DOHH2 (cell line): ENCODE measurements at regions not wholly inside any gene's neighbourhood (a gene's known extent, or its start where the extent isn't known, plus 50 kb on each side); places are given as distances from the start of the nearest gene placed in this dataset.
"Not testable (repeated sequence)": the region's sequence is repeated elsewhere in the genome, so short reads cannot be mapped to it uniquely, and the experiment has no call there.

Experiments
- H3F3A ChIP-seq: fragments of 200-600 bp; sonication (generic), shearing (Covaris generic); 2 replicates; pipeline ENCODE4 v1.6.0; 2016; ENCODE audit warnings: antibody characterized with exemption, mild to moderate bottlenecking; ENCODE audit not compliant: control insufficient read depth, insufficient read depth
- H3K27ac ChIP-seq: fragments of 200-600 bp; sonication (generic); 2 replicates; pipeline ENCODE4 v1.5.1; 2014; ENCODE audit warnings: low read depth, mild to moderate bottlenecking, low read length, moderate library complexity
- H3K27me3 ChIP-seq: fragments of 200-600 bp; sonication (generic); 2 replicates; pipeline ENCODE4 v1.6.1; 2014; ENCODE audit warnings: mild to moderate bottlenecking, low read length, mixed read lengths; ENCODE audit not compliant: control insufficient read depth
- H3K36me3 ChIP-seq: fragments of 200-600 bp; sonication (generic); 2 replicates; pipeline ENCODE4 v1.6.1; 2014; ENCODE audit warnings: mild to moderate bottlenecking, low read length, moderate library complexity, mixed read lengths; ENCODE audit not compliant: control insufficient read depth
- H3K4me1 ChIP-seq: fragments of 200-600 bp; sonication (generic); 2 replicates; pipeline ENCODE4 v1.6.1; 2014; ENCODE audit warnings: mild to moderate bottlenecking, low read length, mixed read lengths; ENCODE audit not compliant: control insufficient read depth
- H3K4me2 ChIP-seq: fragments of 200-600 bp; sonication (generic); 2 replicates; pipeline ENCODE4 v1.6.0; 2014; ENCODE audit warnings: mild to moderate bottlenecking, low read length, moderate library complexity
- H3K4me3 ChIP-seq: fragments of 200-600 bp; sonication (generic); 2 replicates; pipeline ENCODE4 v1.5.1; 2014; ENCODE audit warnings: mild to moderate bottlenecking, low read length, mixed read lengths
- H3K79me2 ChIP-seq: fragments of 200-600 bp; sonication (generic); 2 replicates; pipeline ENCODE4 v1.6.1; 2014; ENCODE audit warnings: mild to moderate bottlenecking, low read length, mixed read lengths; ENCODE audit not compliant: control insufficient read depth
- H3K9me2 ChIP-seq: fragments of 200-600 bp; sonication (generic); replicated peaks from 2 replicates; pipeline ENCODE4 v1.6.1; 2014; ENCODE audit warnings: mild to moderate bottlenecking, low read length, mixed read lengths; ENCODE audit not compliant: control insufficient read depth
- H3K9me3 ChIP-seq: fragments of 200-600 bp; sonication (generic); 2 replicates; pipeline ENCODE4 v1.6.1; 2014; ENCODE audit warnings: antibody characterized with exemption, low read length, mixed read lengths; ENCODE audit not compliant: control insufficient read depth, insufficient read depth
- H4K20me1 ChIP-seq: fragments of 200-600 bp; sonication (generic); 2 replicates; pipeline ENCODE4 v1.6.0; 2014; ENCODE audit warnings: low read depth, mild to moderate bottlenecking, antibody characterized with exemption, low read length, moderate library complexity; ENCODE audit not compliant: control insufficient read depth, insufficient read depth
- EZH2phosphoT487 ChIP-seq: fragments of 200-600 bp; sonication (generic); IDR thresholded peaks from 2 replicates; pipeline ENCODE4 v1.6.1; 2017; ENCODE audit warnings: borderline replicate concordance, mild to moderate bottlenecking, antibody characterized with exemption, low read length, moderate library complexity, mixed read lengths
- TF ChIP-seq, protein P1 (sequence below): fragments of 200-600 bp; sonication (generic); IDR thresholded peaks from one replicate; pipeline ENCODE4 v1.5.1; 2014; ENCODE audit warnings: antibody characterized with exemption, mild to moderate bottlenecking, low read depth, low read length; ENCODE audit not compliant: poor library complexity, severe bottlenecking

GRCh38 chr11:38131535-38131934, 1533.5 kb upstream of the RAG2 start:
- Histone ChIP-seq H3K27ac (no peak overlapping the region), H3K79me2 (no peaks in the 10 kb centered on the region), H3K27me3 (no peaks in the 10 kb centered on the region), H3K4me1 (no peaks in the 10 kb centered on the region), H3F3A (no peaks in the 10 kb centered on the region), H3K36me3 (no peaks in the 10 kb centered on the region), H3K4me3 (no peak overlapping the region), H3K9me3 (peaks cover under 1% of the 10 kb centered on the region; the same call in 1 of the 2 replicates), H3K4me2 (no peak overlapping the region), H3K9me2 (no peaks in the 10 kb centered on the region), H4K20me1 (no peaks in the 10 kb centered on the region)
- TF ChIP-seq, protein P1, sequence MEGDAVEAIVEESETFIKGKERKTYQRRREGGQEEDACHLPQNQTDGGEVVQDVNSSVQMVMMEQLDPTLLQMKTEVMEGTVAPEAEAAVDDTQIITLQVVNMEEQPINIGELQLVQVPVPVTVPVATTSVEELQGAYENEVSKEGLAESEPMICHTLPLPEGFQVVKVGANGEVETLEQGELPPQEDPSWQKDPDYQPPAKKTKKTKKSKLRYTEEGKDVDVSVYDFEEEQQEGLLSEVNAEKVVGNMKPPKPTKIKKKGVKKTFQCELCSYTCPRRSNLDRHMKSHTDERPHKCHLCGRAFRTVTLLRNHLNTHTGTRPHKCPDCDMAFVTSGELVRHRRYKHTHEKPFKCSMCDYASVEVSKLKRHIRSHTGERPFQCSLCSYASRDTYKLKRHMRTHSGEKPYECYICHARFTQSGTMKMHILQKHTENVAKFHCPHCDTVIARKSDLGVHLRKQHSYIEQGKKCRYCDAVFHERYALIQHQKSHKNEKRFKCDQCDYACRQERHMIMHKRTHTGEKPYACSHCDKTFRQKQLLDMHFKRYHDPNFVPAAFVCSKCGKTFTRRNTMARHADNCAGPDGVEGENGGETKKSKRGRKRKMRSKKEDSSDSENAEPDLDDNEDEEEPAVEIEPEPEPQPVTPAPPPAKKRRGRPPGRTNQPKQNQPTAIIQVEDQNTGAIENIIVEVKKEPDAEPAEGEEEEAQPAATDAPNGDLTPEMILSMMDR, result no peak
- TF ChIP-seq EZH2phosphoT487, result no peak

DNA sequence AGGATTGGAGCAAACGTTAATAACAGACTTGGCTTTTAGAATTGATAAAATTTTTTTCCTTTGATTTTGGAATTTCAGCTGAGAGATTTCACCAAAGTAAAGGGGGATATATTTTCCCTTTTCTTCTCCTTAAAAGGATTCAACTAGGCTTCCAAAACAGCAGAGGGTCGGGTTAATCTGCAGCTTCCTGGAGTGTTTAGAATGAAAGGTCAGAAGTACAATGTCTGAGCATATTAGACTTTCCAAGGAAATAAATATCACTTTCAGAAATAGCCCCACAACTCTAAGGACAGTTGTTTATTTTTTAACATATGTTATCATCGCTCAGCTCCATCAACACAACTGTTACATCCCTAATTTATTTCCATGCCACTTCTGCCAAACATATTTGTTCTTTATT, 1532.9 kb upstream of the RAG2 start:
- H3F3A ChIP-seq, result no peaks in the 10 kb centered on the region
- no peaks in the 10 kb centered on the region for H3K36me3 ChIP-seq
- no peaks in the 10 kb centered on the region for H3K4me1 ChIP-seq
- no peaks in the 10 kb centered on the region for H4K20me1 ChIP-seq
- H3K4me3 ChIP-seq, result no peak overlapping the region
- H3K27ac ChIP-seq, result no peak overlapping the region
- no peak for TF ChIP-seq EZH2phosphoT487
- TF ChIP-seq, protein P1, result no peak
- no peaks in the 10 kb centered on the region for H3K27me3 ChIP-seq
- H3K9me3 ChIP-seq, result no peaks in the 10 kb centered on the region
- H3K4me2 ChIP-seq, result no peak overlapping the region
- no peaks in the 10 kb centered on the region for H3K79me2 ChIP-seq
- no peaks in the 10 kb centered on the region for H3K9me2 ChIP-seq

GRCh38 chr11:38130514-38130913, 1532.5 kb upstream of the RAG2 start:
- no peaks in the 10 kb centered on the region for H4K20me1 ChIP-seq
- no peak overlapping the region for H3K4me2 ChIP-seq
- H3K9me2 ChIP-seq, result no peaks in the 10 kb centered on the region
- H3K9me3 ChIP-seq, result no peaks in the 10 kb centered on the region
- H3K27ac ChIP-seq, result no peak overlapping the region
- TF ChIP-seq, protein P1, result no peak
- TF ChIP-seq EZH2phosphoT487, result no peak
- H3K4me1 ChIP-seq, result no peaks in the 10 kb centered on the region
- H3K36me3 ChIP-seq, result no peaks in the 10 kb centered on the region
- no peaks in the 10 kb centered on the region for H3F3A ChIP-seq
- no peaks in the 10 kb centered on the region for H3K79me2 ChIP-seq
- no peaks in the 10 kb centered on the region for H3K27me3 ChIP-seq
- H3K4me3 ChIP-seq, result no peak overlapping the region

DNA sequence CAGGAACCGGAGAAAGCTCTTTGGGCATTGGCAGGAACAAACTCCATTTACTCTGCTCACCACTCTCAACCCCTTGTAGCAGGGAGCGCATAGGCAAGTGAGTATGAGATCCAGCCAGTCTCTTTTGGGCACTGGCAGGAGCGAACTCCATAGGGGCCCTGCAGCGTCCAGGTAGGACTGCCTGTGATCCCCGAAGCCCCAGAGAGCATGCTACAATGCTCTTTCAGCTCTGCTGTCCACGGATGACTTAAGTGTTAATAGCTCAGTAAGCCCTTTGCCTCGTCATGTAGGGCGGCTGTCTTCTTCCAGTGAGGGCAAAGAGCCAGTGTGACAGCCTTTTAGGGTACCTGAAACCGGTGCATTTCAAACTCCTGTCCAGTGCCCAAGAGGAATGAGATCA, 1525.6 kb upstream of the RAG2 start:
- Histone ChIP-seq H3K4me1 (no peaks in the 10 kb centered on the region), H3K4me2 (no peak overlapping the region), H3K4me3 (no peak overlapping the region), H3K79me2 (no peaks in the 10 kb centered on the region), H3K27ac (no peak overlapping the region), H3K27me3 (no peaks in the 10 kb centered on the region), H3K9me2 (no peaks in the 10 kb centered on the region), H3K36me3 (no peaks in the 10 kb centered on the region), H3K9me3 (no peaks in the 10 kb centered on the region), H3F3A (no peaks in the 10 kb centered on the region), H4K20me1 (no peaks in the 10 kb centered on the region)
- TF ChIP-seq, protein P1, result no peak
- TF ChIP-seq EZH2phosphoT487, result no peak

GRCh38 chr11:38116616-38117015, 1518.6 kb upstream of the RAG2 start:
- H3K4me1 ChIP-seq, H3K9me2 ChIP-seq, H3K36me3 ChIP-seq, H3K79me2 ChIP-seq, H3K4me2 ChIP-seq, H3K27ac ChIP-seq, H3K4me3 ChIP-seq, H3K27me3 ChIP-seq, H3F3A ChIP-seq, H4K20me1 ChIP-seq, H3K9me3 ChIP-seq: not testable (repeated sequence)
